Hepatocyte (in vitro differentiated cells): ENCODE measurements at regions not wholly inside any gene's neighbourhood (a gene's known extent, or its start where the extent isn't known, plus 50 kb on each side); places are given as distances from the start of the nearest gene placed in this dataset.

Experiments used
- DNase-seq: peaks from one replicate; pipeline ENCODE4 v3.0.0-alpha.2; 2016; ENCODE audit warnings: low spot score
- H2AFZ ChIP-seq: fragments of 200-600 bp; sonication (generic); 2 replicates; pipeline ENCODE4 v1.6.0; 2016; ENCODE audit warnings: antibody characterized with exemption, mild to moderate bottlenecking
- H3K27ac ChIP-seq: fragments of 200-600 bp; sonication (generic); 2 replicates; pipeline ENCODE4 v1.5.1; 2016; ENCODE audit warnings: mild to moderate bottlenecking
- H3K27me3 ChIP-seq: fragments of 200-600 bp; sonication (generic); 2 replicates; pipeline ENCODE4 v1.6.1; 2016
- H3K36me3 ChIP-seq: fragments of 200-600 bp; sonication (generic); replicated peaks from 2 replicates; pipeline ENCODE4 v1.5.1; 2016; ENCODE audit warnings: low read depth; ENCODE audit not compliant: insufficient read depth
- H3K4me1 ChIP-seq: fragments of 200-600 bp; sonication (generic); 2 replicates; pipeline ENCODE4 v1.5.1; 2016; ENCODE audit warnings: mild to moderate bottlenecking, moderate library complexity; ENCODE audit not compliant: insufficient read depth
- H3K4me2 ChIP-seq: fragments of 200-600 bp; sonication (generic); 2 replicates; pipeline ENCODE4 v1.6.0; 2016
- H3K4me3 ChIP-seq: fragments of 200-600 bp; sonication (generic); 2 replicates; pipeline ENCODE4 v1.5.1; 2016; ENCODE audit warnings: mild to moderate bottlenecking
- H3K79me2 ChIP-seq: fragments of 200-600 bp; sonication (generic); 2 replicates; pipeline ENCODE4 v1.6.0; 2017; ENCODE audit warnings: mild to moderate bottlenecking
- H3K9me2 ChIP-seq: fragments of 200-600 bp; sonication (generic); replicated peaks from 2 replicates; pipeline ENCODE4 v1.6.0; 2017; ENCODE audit warnings: mild to moderate bottlenecking; ENCODE audit not compliant: insufficient read depth
- H3K9me3 ChIP-seq: fragments of 200-600 bp; sonication (generic); 2 replicates; pipeline ENCODE4 v1.5.1; 2016; ENCODE audit warnings: low read depth, mild to moderate bottlenecking
- H4K20me1 ChIP-seq: fragments of 200-600 bp; sonication (generic); 2 replicates; pipeline ENCODE4 v1.6.0; 2016; ENCODE audit warnings: mild to moderate bottlenecking; ENCODE audit not compliant: insufficient read depth, poor library complexity, severe bottlenecking
- EZH2 ChIP-seq: fragments of 200-600 bp; sonication (generic); IDR thresholded peaks from 2 replicates; pipeline ENCODE4 v1.6.1; 2016; ENCODE audit warnings: antibody characterized with exemption, mild to moderate bottlenecking, borderline replicate concordance
- EZH2phosphoT487 ChIP-seq: fragments of 200-600 bp; sonication (generic); IDR thresholded peaks from one replicate; pipeline ENCODE4 v1.6.1; 2018; ENCODE audit warnings: antibody characterized with exemption, mild to moderate bottlenecking, low read depth, moderate library complexity; ENCODE audit not compliant: unreplicated experiment, severe bottlenecking
- WGBS: methylation state at CpG from one replicate; pipeline ENCODE4 v1.1.6; 2016; ENCODE audit warnings: low lambda C conversion rate; ENCODE audit errors: missing lambda C conversion rate; 5-methylcytosine and 5-hydroxymethylcytosine counted together
- TF ChIP-seq, protein P1 (sequence below): fragments of 200-600 bp; sonication (generic); IDR thresholded peaks from 2 replicates; pipeline ENCODE4 v1.5.1; 2016; ENCODE audit warnings: antibody characterized with exemption, mild to moderate bottlenecking; ENCODE audit not compliant: poor library complexity

GRCh38 chr9:7707934-7708333 is 91.6 kb downstream of the DMAC1 start:
- H3K4me3 ChIP-seq, result no peak overlapping the region
- 83% methylated on average over 4 of the region's 4 CpGs for WGBS
- H3K9me3 ChIP-seq, result no peaks in the 10 kb centered on the region
- peaks cover 6% of the 10 kb centered on the region for H3K4me1 ChIP-seq
- no peak overlapping the region for H3K4me2 ChIP-seq
- H3K9me2 ChIP-seq, result no peaks in the 10 kb centered on the region
- H3K36me3 ChIP-seq, result no peaks in the 10 kb centered on the region
- no peak overlapping the region for H2AFZ ChIP-seq
- no peaks in the 10 kb centered on the region for H4K20me1 ChIP-seq
- no peaks in the 10 kb centered on the region for H3K79me2 ChIP-seq
- TF ChIP-seq, protein P1, sequence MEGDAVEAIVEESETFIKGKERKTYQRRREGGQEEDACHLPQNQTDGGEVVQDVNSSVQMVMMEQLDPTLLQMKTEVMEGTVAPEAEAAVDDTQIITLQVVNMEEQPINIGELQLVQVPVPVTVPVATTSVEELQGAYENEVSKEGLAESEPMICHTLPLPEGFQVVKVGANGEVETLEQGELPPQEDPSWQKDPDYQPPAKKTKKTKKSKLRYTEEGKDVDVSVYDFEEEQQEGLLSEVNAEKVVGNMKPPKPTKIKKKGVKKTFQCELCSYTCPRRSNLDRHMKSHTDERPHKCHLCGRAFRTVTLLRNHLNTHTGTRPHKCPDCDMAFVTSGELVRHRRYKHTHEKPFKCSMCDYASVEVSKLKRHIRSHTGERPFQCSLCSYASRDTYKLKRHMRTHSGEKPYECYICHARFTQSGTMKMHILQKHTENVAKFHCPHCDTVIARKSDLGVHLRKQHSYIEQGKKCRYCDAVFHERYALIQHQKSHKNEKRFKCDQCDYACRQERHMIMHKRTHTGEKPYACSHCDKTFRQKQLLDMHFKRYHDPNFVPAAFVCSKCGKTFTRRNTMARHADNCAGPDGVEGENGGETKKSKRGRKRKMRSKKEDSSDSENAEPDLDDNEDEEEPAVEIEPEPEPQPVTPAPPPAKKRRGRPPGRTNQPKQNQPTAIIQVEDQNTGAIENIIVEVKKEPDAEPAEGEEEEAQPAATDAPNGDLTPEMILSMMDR, result no peak
- TF ChIP-seq EZH2phosphoT487, result no peak
- TF ChIP-seq EZH2, result no peak
- no peak for DNase-seq
- no peak overlapping the region for H3K27ac ChIP-seq
- H3K27me3 ChIP-seq, result no peaks in the 10 kb centered on the region

GRCh38 chr9:7704543-7704942 is 95.0 kb downstream of the DMAC1 start:
- Histone ChIP-seq H3K36me3 (no peaks in the 10 kb centered on the region), H3K4me2 (no peak overlapping the region), H2AFZ (no peak overlapping the region), H3K9me2 (no peaks in the 10 kb centered on the region), H3K27me3 (no peaks in the 10 kb centered on the region), H3K27ac (no peak overlapping the region), H3K4me1 (peaks cover 6% of the 10 kb centered on the region), H3K79me2 (no peaks in the 10 kb centered on the region), H3K9me3 (no peaks in the 10 kb centered on the region), H3K4me3 (no peak overlapping the region), H4K20me1 (no peaks in the 10 kb centered on the region)
- TF ChIP-seq EZH2 (no peak), EZH2phosphoT487 (no peak)
- TF ChIP-seq, protein P1, result no peak
- DNase-seq, result no peak
- 83% methylated on average over 1 of the region's 1 CpG for WGBS

- Histone ChIP-seq H3K9me2 (no peaks in the 10 kb centered on the region), H3K36me3 (no peaks in the 10 kb centered on the region), H4K20me1 (no peaks in the 10 kb centered on the region), H3K4me1 (no peaks in the 10 kb centered on the region), H3K27ac (no peak overlapping the region), H3K4me3 (no peak overlapping the region), H3K4me2 (no peak overlapping the region), H3K9me3 (no peaks in the 10 kb centered on the region), H3K79me2 (no peaks in the 10 kb centered on the region), H2AFZ (no peak overlapping the region), H3K27me3 (no peaks in the 10 kb centered on the region)
- whole genome bisulfite sequencing, result 78% methylated on average over 2 of the region's 2 CpGs
- TF ChIP-seq, protein P1, result no peak
- TF ChIP-seq EZH2 (no peak), EZH2phosphoT487 (no peak)
- no peak for DNase-seq
Observed at GRCh38 chr9:7691909-7692308, 107.7 kb downstream of the DMAC1 start.

GRCh38 chr9:7690014-7690413 is 109.6 kb downstream of the DMAC1 start:
- TF ChIP-seq, protein P1, result no peak
- no peak for TF ChIP-seq EZH2phosphoT487
- no peak for TF ChIP-seq EZH2
- no peaks in the 10 kb centered on the region for H4K20me1 ChIP-seq
- peak overlapping the region; percentile 9 for H3K4me2 ChIP-seq
- H3K4me3 ChIP-seq, result no peak overlapping the region
- H3K9me2 ChIP-seq, result no peaks in the 10 kb centered on the region
- no peak overlapping the region for H2AFZ ChIP-seq
- no peaks in the 10 kb centered on the region for H3K79me2 ChIP-seq
- no peaks in the 10 kb centered on the region for H3K36me3 ChIP-seq
- H3K4me1 ChIP-seq, result no peaks in the 10 kb centered on the region
- no peak overlapping the region for H3K27ac ChIP-seq
- no peaks in the 10 kb centered on the region for H3K9me3 ChIP-seq
- no peak for DNase-seq
- H3K27me3 ChIP-seq, result no peaks in the 10 kb centered on the region
